ENCODE measurements at regions not wholly inside any gene's neighbourhood (a gene's known extent, or its start where the extent isn't known, plus 50 kb on each side); places are given as distances from the start of the nearest gene placed in this dataset.

DNA sequence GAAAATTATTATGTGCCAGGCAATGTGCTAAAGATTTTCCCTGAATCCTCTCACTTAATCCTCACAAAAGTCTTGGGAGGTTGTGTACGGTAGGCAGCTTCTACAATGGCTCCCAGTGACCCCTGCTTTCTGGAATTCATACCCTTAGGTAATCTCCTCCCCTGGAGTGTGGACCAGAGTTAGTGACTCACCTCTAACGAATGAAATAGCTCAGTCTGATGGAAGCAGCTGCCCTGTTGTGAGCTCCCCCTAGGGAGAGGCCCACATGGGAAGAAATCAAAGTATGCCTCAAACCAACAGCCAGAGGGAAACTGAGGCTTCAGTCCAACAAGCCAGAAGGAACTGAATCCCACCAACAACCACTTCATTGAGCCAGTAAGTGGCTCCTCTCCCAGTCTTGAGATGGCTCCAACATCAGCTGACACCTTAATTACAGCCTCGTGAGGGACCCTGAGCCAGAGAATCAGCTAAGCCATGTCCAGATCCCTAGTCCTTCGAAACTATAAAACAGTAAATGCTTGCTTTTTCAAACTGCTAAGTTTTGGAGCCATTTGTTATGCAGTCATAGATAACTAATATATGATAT, 98.9 kb upstream of the ISX start:
- Mint-ChIP-seq H3K27ac (no peak overlapping the region), H3K27me3 (peaks cover 9% of the 10 kb centered on the region), H3K9me3 (no peaks in the 10 kb centered on the region), H3K4me3 (no peak overlapping the region), H3K4me1 (ENCODE audit: unreplicated experiment) (no peaks in the 10 kb centered on the region), H3K36me3 (no peaks in the 10 kb centered on the region)
- DNase-seq (ENCODE audit: extremely low spot score, unreplicated experiment), result no peak
- TF ChIP-seq, protein P1, sequence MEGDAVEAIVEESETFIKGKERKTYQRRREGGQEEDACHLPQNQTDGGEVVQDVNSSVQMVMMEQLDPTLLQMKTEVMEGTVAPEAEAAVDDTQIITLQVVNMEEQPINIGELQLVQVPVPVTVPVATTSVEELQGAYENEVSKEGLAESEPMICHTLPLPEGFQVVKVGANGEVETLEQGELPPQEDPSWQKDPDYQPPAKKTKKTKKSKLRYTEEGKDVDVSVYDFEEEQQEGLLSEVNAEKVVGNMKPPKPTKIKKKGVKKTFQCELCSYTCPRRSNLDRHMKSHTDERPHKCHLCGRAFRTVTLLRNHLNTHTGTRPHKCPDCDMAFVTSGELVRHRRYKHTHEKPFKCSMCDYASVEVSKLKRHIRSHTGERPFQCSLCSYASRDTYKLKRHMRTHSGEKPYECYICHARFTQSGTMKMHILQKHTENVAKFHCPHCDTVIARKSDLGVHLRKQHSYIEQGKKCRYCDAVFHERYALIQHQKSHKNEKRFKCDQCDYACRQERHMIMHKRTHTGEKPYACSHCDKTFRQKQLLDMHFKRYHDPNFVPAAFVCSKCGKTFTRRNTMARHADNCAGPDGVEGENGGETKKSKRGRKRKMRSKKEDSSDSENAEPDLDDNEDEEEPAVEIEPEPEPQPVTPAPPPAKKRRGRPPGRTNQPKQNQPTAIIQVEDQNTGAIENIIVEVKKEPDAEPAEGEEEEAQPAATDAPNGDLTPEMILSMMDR (conservative IDR thresholded peaks at IDR 0.05), result no peak

GRCh38 chr22:34969001-34969790, 96.8 kb upstream of the ISX start:
- no peak overlapping the region for H3K27ac Mint-ChIP-seq
- H3K4me1 Mint-ChIP-seq (ENCODE audit: unreplicated experiment), result no peaks in the 10 kb centered on the region
- peaks cover 9% of the 10 kb centered on the region for H3K27me3 Mint-ChIP-seq
- DNase-seq (ENCODE audit: extremely low spot score, unreplicated experiment), result no peak
- no peaks in the 10 kb centered on the region for H3K36me3 Mint-ChIP-seq
- no peak overlapping the region for H3K4me3 Mint-ChIP-seq
- no peaks in the 10 kb centered on the region for H3K9me3 Mint-ChIP-seq
- TF ChIP-seq, protein P1 (conservative IDR thresholded peaks at IDR 0.05), result no peak

GRCh38 chr22:34971456-34971855, 94.5 kb upstream of the ISX start:
- H3K27me3 Mint-ChIP-seq, result peaks cover 9% of the 10 kb centered on the region
- H3K4me1 Mint-ChIP-seq (ENCODE audit: unreplicated experiment), result no peaks in the 10 kb centered on the region
- H3K9me3 Mint-ChIP-seq, result peaks cover 3% of the 10 kb centered on the region
- H3K27ac Mint-ChIP-seq, result no peak overlapping the region
- TF ChIP-seq, protein P1 (conservative IDR thresholded peaks at IDR 0.05), result no peak
- no peak for DNase-seq (ENCODE audit: extremely low spot score, unreplicated experiment)
- H3K36me3 Mint-ChIP-seq, result no peaks in the 10 kb centered on the region
- H3K4me3 Mint-ChIP-seq, result no peak overlapping the region

GRCh38 chr22:34972191-34972897, 93.6 kb upstream of the ISX start:
- Mint-ChIP-seq H3K36me3 (no peaks in the 10 kb centered on the region), H3K27me3 (peaks cover 9% of the 10 kb centered on the region), H3K9me3 (peaks cover 4% of the 10 kb centered on the region), H3K4me3 (no peak overlapping the region), H3K27ac (no peak overlapping the region), H3K4me1 (ENCODE audit: unreplicated experiment) (no peaks in the 10 kb centered on the region)
- TF ChIP-seq, protein P1 (conservative IDR thresholded peaks at IDR 0.05), result no peak
- DNase-seq (ENCODE audit: extremely low spot score, unreplicated experiment), result no peak

DNA sequence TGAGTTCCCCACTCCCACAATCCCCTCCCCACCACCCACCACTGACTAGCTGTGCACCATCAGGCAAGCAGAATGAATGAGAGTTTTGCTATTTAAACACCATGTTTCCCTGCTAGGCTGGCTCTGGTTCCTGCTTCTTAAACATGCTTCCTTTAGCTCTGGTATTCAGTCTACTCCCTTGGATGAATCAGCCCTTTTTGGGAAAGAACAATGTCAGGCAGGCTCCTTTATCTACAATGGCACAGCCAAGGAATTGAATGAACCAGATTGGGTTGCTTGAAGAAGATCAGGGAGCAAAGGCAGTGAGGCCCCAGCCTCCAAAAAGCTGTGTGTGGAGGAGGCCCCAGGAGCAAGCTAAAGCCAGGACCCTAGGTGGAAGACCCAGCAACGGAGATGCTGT, 92.9 kb upstream of the ISX start:
- Mint-ChIP-seq H3K27me3 (peaks cover 9% of the 10 kb centered on the region), H3K4me3 (no peak overlapping the region), H3K9me3 (peaks cover 4% of the 10 kb centered on the region), H3K27ac (no peak overlapping the region), H3K36me3 (no peaks in the 10 kb centered on the region), H3K4me1 (ENCODE audit: unreplicated experiment) (no peaks in the 10 kb centered on the region)
- TF ChIP-seq, protein P1 (conservative IDR thresholded peaks at IDR 0.05), result no peak
- no peak for DNase-seq (ENCODE audit: extremely low spot score, unreplicated experiment)
